OCI-LY1 (cell line): ENCODE measurements at regions not wholly inside any gene's neighbourhood (a gene's known extent, or its start where the extent isn't known, plus 50 kb on each side); places are given as distances from the start of the nearest gene placed in this dataset.

Experiments
- H2AFZ ChIP-seq: fragments of 200-600 bp; sonication (generic), shearing (Covaris generic); 2 replicates; pipeline ENCODE4 v1.6.0; 2014; ENCODE audit warnings: antibody characterized with exemption, mild to moderate bottlenecking, low read length
- H3F3A ChIP-seq: fragments of 200-600 bp; sonication (generic), shearing (Covaris generic); 2 replicates; pipeline ENCODE4 v1.6.0; 2014; ENCODE audit warnings: mild to moderate bottlenecking, antibody characterized with exemption, low read length, moderate library complexity; ENCODE audit not compliant: insufficient read depth
- H3K27ac ChIP-seq: fragments of 200-600 bp; sonication (generic); 2 replicates; pipeline ENCODE4 v1.5.1; 2014; ENCODE audit warnings: low read length, mixed run types, mild to moderate bottlenecking, low read depth; ENCODE audit not compliant: poor library complexity, severe bottlenecking
- H3K27me3 ChIP-seq: fragments of 200-600 bp; sonication (generic); 2 replicates; pipeline ENCODE4 v1.6.0; 2014; ENCODE audit warnings: antibody characterized with exemption, mild to moderate bottlenecking, low read length, moderate library complexity; ENCODE audit not compliant: insufficient read depth
- H3K36me3 ChIP-seq: fragments of 200-600 bp; sonication (generic); 2 replicates; pipeline ENCODE4 v1.6.1; 2014; ENCODE audit warnings: mild to moderate bottlenecking, antibody characterized with exemption, low read length, moderate library complexity, mixed read lengths; ENCODE audit not compliant: insufficient read depth
- H3K4me1 ChIP-seq: fragments of 200-600 bp; sonication (generic); 2 replicates; pipeline ENCODE4 v1.5.1; 2014; ENCODE audit warnings: mild to moderate bottlenecking, low read length, moderate library complexity; ENCODE audit not compliant: insufficient read depth, severe bottlenecking
- H3K4me2 ChIP-seq: fragments of 200-600 bp; sonication (generic), shearing (Covaris generic); 2 replicates; pipeline ENCODE4 v1.6.1; 2014; ENCODE audit warnings: low read length
- H3K4me3 ChIP-seq: fragments of 200-600 bp; sonication (generic); 2 replicates; pipeline ENCODE4 v1.5.1; 2014; ENCODE audit warnings: low read length, low read depth, mild to moderate bottlenecking, mixed read lengths; ENCODE audit not compliant: poor library complexity, severe bottlenecking
- H3K79me2 ChIP-seq: fragments of 200-600 bp; shearing (Covaris generic); 2 replicates; pipeline ENCODE4 v1.6.1; 2016; ENCODE audit warnings: mixed run types, low read length, mixed read lengths; ENCODE audit not compliant: insufficient read depth
- H3K9ac ChIP-seq: fragments of 200-600 bp; sonication (generic), shearing (Covaris generic); 2 replicates; pipeline ENCODE4 v1.6.1; 2014; ENCODE audit warnings: mild to moderate bottlenecking, low read length, mixed read lengths
- H3K9me2 ChIP-seq: fragments of 200-600 bp; sonication (generic), shearing (Covaris generic); 2 replicates; pipeline ENCODE4 v1.6.1; 2014; ENCODE audit warnings: low read depth, mild to moderate bottlenecking, low read length, mixed read lengths
- H3K9me3 ChIP-seq: fragments of 200-600 bp; shearing (Covaris generic); 2 replicates; pipeline ENCODE4 v1.6.1; 2014; ENCODE audit warnings: low read length, mixed read lengths
- H4K20me1 ChIP-seq: fragments of 200-600 bp; sonication (generic), shearing (Covaris generic); 2 replicates; pipeline ENCODE4 v1.6.0; 2016; ENCODE audit warnings: mild to moderate bottlenecking, low read length; ENCODE audit not compliant: insufficient read depth
- EZH2 ChIP-seq: fragments of 200-600 bp; sonication (generic), shearing (Covaris generic); IDR thresholded peaks from 2 replicates; pipeline ENCODE4 v1.8.0; 2017; ENCODE audit warnings: borderline replicate concordance, mixed run types, mild to moderate bottlenecking, antibody characterized with exemption, low read length, moderate library complexity, mixed read lengths
- TF ChIP-seq, protein P1 (sequence below): fragments of 200-600 bp; sonication (generic), shearing (Covaris generic); IDR thresholded peaks from 2 replicates; pipeline ENCODE4 v1.5.1; 2017; ENCODE audit warnings: mild to moderate bottlenecking, antibody characterized with exemption, low read length, moderate library complexity, mixed read lengths

DNA sequence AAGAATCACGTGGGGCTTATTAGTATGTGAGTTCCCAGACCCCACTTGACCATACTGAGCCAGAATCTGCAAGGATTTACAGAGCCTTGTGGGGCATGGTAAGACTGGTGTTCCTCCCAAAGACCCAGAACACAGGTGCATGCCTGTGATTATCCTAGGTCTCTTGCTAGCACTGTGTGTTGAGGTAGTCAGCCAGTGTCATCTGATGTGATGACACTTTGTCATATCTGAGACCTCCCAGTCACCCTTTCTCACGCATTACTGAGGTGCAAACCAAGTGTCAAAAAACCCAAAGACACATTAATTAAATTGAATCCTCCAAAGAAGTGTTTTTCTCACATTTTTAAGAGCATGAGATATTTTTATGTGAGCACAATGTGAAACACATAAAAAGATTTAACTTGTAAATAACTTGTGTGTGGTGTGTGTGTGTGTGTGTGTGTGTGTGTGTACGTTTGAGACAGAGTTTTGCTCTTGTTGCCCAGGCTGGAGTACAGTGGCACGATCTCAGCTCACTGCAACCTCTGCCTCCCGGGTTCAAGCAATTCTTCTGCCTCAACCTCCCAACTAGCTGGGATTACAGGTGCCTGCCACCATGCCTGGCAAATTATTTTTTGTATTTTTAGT, 162.0 kb upstream of the PRPS1L1 start:
- H2AFZ ChIP-seq = no peak overlapping the region
- H3K4me3 ChIP-seq = no peak overlapping the region
- H3K79me2 ChIP-seq = no peaks in the 10 kb centered on the region
- H3K9me3 ChIP-seq = no peaks in the 10 kb centered on the region
- H4K20me1 ChIP-seq = no peaks in the 10 kb centered on the region
- H3K4me1 ChIP-seq = no peaks in the 10 kb centered on the region
- H3K27me3 ChIP-seq = no peaks in the 10 kb centered on the region
- no peak overlapping the region for H3K4me2 ChIP-seq
- H3F3A ChIP-seq = no peaks in the 10 kb centered on the region
- no peak overlapping the region for H3K27ac ChIP-seq
- no peaks in the 10 kb centered on the region for H3K36me3 ChIP-seq
- H3K9me2 ChIP-seq = no peaks in the 10 kb centered on the region
- TF ChIP-seq, protein P1, sequence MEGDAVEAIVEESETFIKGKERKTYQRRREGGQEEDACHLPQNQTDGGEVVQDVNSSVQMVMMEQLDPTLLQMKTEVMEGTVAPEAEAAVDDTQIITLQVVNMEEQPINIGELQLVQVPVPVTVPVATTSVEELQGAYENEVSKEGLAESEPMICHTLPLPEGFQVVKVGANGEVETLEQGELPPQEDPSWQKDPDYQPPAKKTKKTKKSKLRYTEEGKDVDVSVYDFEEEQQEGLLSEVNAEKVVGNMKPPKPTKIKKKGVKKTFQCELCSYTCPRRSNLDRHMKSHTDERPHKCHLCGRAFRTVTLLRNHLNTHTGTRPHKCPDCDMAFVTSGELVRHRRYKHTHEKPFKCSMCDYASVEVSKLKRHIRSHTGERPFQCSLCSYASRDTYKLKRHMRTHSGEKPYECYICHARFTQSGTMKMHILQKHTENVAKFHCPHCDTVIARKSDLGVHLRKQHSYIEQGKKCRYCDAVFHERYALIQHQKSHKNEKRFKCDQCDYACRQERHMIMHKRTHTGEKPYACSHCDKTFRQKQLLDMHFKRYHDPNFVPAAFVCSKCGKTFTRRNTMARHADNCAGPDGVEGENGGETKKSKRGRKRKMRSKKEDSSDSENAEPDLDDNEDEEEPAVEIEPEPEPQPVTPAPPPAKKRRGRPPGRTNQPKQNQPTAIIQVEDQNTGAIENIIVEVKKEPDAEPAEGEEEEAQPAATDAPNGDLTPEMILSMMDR = no peak
- TF ChIP-seq EZH2 = no peak
- H3K9ac ChIP-seq = no peak overlapping the region

DNA sequence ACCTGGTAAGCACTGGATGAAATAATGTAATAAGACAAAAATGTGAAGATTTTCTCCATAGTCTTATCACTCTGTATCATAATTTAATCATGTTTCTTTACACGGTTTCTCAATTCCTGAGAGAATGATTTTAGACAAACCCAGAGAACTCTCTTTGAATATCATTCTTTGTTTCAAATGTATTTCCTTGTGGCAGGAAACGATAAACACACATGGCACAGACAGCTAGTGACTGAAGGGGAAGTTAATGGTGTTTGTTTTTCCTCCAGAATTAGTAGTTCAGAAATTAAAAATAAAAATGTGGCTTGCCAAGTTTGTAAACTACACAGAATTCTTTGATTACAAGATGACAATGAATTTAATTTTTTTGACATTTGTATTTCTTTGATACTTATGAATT, 163.7 kb upstream of the PRPS1L1 start:
- no peak overlapping the region for H3K9ac ChIP-seq
- H3K4me3 ChIP-seq = no peak overlapping the region
- no peaks in the 10 kb centered on the region for H3K27me3 ChIP-seq
- H4K20me1 ChIP-seq = no peaks in the 10 kb centered on the region
- H3K9me2 ChIP-seq = no peaks in the 10 kb centered on the region
- H3F3A ChIP-seq = no peaks in the 10 kb centered on the region
- TF ChIP-seq EZH2 = no peak
- TF ChIP-seq, protein P1 = no peak
- no peak overlapping the region for H2AFZ ChIP-seq
- no peak overlapping the region for H3K4me2 ChIP-seq
- no peaks in the 10 kb centered on the region for H3K36me3 ChIP-seq
- no peaks in the 10 kb centered on the region for H3K4me1 ChIP-seq
- H3K79me2 ChIP-seq = no peaks in the 10 kb centered on the region
- no peaks in the 10 kb centered on the region for H3K9me3 ChIP-seq
- H3K27ac ChIP-seq = no peak overlapping the region

DNA sequence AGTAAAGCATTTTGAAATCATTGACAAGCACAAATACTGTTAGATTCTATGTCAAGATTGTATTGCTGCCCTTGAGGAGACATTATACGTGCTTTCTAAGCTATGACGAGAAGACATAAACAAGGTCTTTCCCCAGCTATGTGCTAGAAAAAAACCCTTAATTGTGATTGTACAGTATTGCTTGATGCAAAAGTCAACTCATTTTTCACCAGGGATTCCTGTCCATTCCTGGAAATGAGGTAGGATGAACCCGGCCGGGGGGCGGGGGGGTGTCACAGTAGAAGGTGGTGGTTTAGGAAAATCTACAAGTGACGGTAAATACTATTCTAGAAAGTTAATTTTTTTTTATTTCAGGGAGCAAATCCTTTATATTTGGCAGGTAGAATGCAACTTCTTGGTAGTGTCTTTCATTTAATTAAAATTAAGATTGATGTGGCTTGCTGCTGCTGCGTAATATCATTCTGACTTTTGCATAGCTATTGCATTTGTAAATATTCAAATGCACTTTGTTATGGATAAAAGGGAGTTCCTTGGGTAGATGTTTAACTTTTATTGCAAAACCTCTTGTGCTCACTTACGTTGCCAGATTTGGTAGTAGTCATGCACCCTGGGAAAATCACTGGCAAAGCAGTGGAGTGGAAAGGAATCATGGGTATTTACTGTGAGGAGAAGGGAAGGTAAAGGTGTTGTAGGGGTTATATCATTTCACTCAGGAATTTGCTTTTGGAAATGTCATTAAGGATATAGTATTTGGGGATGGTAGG, 164.4 kb upstream of the PRPS1L1 start:
- Histone ChIP-seq H3K9me3 (no peaks in the 10 kb centered on the region), H4K20me1 (no peaks in the 10 kb centered on the region), H3K4me2 (no peak overlapping the region), H3K79me2 (no peaks in the 10 kb centered on the region), H3K4me1 (no peaks in the 10 kb centered on the region), H3K4me3 (no peak overlapping the region), H2AFZ (no peak overlapping the region), H3K36me3 (no peaks in the 10 kb centered on the region), H3K9me2 (no peaks in the 10 kb centered on the region), H3K9ac (no peak overlapping the region), H3K27me3 (no peaks in the 10 kb centered on the region), H3K27ac (no peak overlapping the region), H3F3A (no peaks in the 10 kb centered on the region)
- TF ChIP-seq, protein P1 = no peak
- TF ChIP-seq EZH2 = no peak
